ENCODE measurements at regions not wholly inside any gene's neighbourhood (a gene's known extent, or its start where the extent isn't known, plus 50 kb on each side); places are given as distances from the start of the nearest gene placed in this dataset.

- DNase-seq, result no peak
These were observed 227.6 kb downstream of the ASXL3 start for GRCh38 chr18:33805592-33805991.

- DNase-seq, result no peak
These were observed 226.2 kb downstream of the ASXL3 start for GRCh38 chr18:33804258-33804657.

- no peak for DNase-seq
These were observed 225.6 kb downstream of the ASXL3 start for GRCh38 chr18:33803636-33804035.

- no peak for DNase-seq
These were observed 224.9 kb downstream of the ASXL3 start for GRCh38 chr18:33802955-33803354.
